Mammary epithelial cell (primary cell): ENCODE measurements at regions not wholly inside any gene's neighbourhood (a gene's known extent, or its start where the extent isn't known, plus 50 kb on each side); places are given as distances from the start of the nearest gene placed in this dataset.

ENCODE experiments used
- CTCF ChIP-seq, 2 donors: IDR thresholded peaks in 1 of 2; conservative IDR thresholded peaks in 1 of 2; 2 replicates each; pipeline ENCODE4 v1.5.1; 2011 to 2012; ENCODE audit warnings: inconsistent platforms in 2 of 2, low read length in 2 of 2, mild to moderate bottlenecking in 2 of 2, control low read depth in 1 of 2, low read depth in 1 of 2; ENCODE audit not compliant: insufficient read depth in 1 of 2; ENCODE audit errors: extremely low read depth in 1 of 2
- EZH2 ChIP-seq: IDR thresholded peaks from 2 replicates; pipeline ENCODE4 v1.6.1; 2012; ENCODE audit warnings: low read length, inconsistent platforms, borderline replicate concordance

GRCh38 chr11:106306942-106307341 is 229.5 kb downstream of the AASDHPPT start:
- TF ChIP-seq CTCF (conservative IDR thresholded peaks at IDR 0.05 in 1 of 2, IDR thresholded peaks at IDR 0.05 in 1 of 2; ENCODE audit: extremely low read depth in 1 of 2, insufficient read depth in 1 of 2, low read depth in 1 of 2, low read length in 2 of 2), result peak; percentile 13 to 25
- TF ChIP-seq EZH2, result no peak
